ENCODE measurements at regions not wholly inside any gene's neighbourhood (a gene's known extent, or its start where the extent isn't known, plus 50 kb on each side); places are given as distances from the start of the nearest gene placed in this dataset.
"Not testable (repeated sequence)": the region's sequence is repeated elsewhere in the genome, so short reads cannot be mapped to it uniquely, and the experiment has no call there.

DNA sequence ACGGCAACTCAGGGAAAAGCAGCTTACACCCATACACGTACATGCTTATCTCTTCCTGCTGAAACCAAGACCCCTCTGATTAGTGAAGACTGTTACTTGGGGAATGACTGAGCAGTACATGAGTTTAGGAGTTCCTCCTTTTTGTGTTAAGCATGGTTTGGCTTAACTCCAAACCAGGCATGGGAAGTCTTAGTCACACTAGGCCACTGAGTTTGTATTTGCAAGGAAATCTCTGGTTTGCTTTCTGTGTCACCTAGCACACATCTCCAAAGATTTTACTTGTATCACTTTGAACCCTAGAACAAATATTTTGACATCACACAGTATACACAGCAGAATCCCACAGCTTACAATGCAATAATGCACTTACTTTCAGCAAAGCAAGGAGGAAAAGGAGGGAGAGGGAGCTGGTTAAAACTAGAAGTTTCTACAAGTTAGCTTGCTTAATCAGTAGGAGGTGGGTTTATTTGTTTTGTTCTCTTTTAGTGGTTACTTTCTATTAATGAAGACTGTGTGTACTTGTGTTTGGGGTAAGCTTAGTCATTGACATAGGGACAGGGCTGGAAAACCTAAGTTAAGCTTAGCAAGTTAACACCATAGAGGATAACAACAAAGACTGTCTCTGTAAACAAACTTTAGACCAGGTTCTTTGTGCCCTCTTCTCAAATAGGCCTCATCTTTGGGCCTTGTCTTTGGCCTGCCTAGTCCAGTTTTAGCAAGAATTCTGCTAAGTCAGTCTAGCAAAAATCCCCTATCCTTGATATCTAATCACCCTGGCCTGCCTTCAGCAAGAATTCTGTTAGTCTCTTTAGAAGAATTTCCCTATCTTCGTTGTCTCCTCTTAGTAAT, 219.4 kb downstream of the MREG start:
- peak; percentile 41 for DNase-seq

- no peak for DNase-seq
Measured at GRCh38 chr2:215791481-215791937, 221.8 kb downstream of the MREG start.

DNA sequence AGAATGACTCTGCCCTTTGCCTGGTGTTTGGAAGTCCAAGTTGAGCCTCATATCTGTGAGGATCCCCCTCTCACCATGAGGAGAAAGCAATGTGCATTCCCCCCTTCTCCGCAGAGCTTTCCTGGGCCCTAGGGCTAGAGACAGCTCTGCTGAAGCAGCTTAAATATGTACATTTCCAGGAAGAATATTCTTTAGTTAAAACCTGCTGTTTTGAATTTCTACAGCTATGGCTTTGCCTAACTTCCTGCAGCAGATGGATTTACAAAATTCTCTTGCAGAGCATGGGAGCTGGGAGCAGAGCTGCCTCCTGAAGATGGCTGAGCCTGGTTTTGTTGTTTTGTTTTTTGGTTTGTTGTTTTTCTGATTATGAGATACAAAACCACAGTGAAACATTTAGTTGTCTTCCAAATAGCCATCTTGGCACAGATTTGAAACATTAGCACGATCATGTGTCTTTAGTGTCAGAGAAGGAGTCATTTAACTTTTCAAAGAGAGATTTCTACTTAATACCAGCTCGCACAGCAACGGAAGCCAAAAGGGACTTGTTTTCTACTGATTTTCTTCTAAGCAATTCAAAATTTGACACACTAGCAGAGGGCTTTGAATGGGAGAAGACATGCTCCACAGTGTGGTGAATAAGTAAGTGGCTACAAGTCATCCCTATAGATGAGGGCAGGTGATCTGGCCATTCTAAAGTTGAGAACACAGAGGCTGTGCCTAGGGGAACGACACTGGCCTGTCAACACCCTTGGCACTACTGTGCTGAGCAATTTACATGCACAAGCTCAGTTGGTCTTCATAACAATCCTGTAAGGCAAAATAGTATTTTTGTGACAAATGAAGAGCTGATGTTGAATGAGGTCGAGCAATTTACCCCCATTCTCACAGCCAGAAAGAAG, 222.6 kb downstream of the MREG start:
- no peak for DNase-seq

GRCh38 chr2:215787565-215788178, 225.7 kb downstream of the MREG start:
- DNase-seq = no peak

- no peak for DNase-seq
Measured at GRCh38 chr2:215787025-215787424, 226.3 kb downstream of the MREG start.

DNA sequence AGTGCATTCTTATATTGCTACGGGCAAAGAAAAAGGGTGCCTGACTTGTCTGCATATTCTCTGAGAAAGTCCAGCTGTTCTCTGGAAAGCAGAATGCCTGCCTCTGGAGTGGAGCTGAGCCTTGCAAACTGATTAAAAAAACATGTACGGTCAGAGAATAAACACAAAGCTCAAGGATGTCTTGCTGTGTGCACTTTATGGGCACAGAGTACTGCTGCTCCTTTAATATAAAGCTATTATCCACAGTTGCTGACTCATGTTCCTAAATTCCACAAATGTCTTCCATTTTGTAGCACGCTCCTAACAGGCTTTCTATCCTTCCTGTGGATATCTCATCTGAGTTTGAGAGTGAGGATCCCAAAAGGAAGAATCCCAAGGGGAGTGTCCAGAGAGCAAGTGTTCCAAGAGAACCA, 229.0 kb downstream of the MREG start:
- DNase-seq = no peak

DNA sequence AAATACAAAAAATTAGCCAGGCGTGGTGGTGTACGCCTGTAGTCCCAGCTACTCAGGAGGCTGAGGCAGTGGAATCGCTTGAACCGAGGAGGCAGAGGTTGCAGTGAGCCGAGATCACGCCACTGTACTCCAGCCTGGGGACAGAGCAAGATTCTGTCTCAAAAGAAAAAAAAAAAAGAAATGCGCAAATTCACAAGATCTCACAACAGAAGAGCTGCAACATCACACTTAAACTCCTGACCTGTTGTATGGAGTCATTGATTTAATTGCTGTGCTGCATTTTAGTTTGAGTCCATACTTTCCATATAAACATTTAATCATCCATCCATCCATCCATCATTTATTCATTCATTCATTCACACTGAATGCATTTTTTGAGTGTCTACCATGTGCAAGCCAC, 229.7 kb downstream of the MREG start:
- DNase-seq = not testable (repeated sequence)

- no peak for DNase-seq
Measured at GRCh38 chr2:215782965-215783364, 230.4 kb downstream of the MREG start.

DNA sequence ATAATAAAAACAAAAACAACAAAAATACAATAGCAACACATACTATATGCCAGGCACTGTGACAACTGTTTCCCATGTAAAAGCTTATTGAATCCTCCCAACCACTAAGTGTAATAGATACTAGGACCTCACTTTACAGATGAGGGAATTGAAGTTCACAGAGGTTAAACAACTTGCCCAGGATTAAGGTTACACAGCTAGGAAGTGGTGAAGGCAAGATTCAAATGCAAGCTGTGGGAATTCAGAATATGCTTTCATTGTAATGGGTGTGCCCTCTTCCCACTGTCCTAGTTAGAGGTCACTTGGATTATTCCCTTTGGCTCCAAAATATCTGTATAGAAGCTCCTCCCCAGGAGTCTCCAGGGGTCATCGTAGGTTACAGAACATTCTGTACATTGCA, 231.1 kb downstream of the MREG start:
- no peak for DNase-seq

GRCh38 chr2:215780907-215781685, 232.3 kb downstream of the MREG start:
- DNase-seq = no peak

GRCh38 chr2:215780313-215780712, 233.0 kb downstream of the MREG start:
- no peak for DNase-seq

GRCh38 chr2:215779912-215780311, 233.4 kb downstream of the MREG start:
- DNase-seq = no peak

DNA sequence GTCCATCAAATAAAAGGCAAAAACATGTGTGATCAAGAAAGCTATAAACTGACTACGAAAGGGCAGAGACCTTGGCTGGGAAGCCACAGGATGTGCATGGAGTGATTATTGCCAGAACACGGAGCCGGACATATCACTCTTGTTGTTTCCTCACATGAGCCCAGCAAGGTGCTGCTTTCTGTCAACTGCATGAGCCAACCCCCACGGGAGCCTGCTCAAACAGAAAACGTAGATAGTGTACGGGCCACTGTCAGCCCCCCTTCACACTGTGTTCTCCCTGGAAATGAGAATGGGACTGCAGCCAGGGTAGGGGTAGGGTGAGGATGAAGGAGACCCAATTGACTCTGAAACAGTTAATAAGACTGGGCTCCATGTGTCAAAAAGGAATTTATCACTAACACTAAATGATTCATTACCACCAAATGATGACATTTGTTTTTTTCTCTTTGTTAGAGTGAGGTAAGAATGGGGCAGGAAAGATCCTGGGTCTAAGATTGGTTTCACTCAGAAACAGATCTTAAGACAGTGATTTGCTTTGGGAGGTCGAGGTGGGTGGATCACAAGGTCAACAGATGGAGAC, 235.8 kb downstream of the MREG start:
- DNase-seq = no peak

- DNase-seq = no peak
Measured at GRCh38 chr2:215775106-215775505, 238.2 kb downstream of the MREG start.

DNA sequence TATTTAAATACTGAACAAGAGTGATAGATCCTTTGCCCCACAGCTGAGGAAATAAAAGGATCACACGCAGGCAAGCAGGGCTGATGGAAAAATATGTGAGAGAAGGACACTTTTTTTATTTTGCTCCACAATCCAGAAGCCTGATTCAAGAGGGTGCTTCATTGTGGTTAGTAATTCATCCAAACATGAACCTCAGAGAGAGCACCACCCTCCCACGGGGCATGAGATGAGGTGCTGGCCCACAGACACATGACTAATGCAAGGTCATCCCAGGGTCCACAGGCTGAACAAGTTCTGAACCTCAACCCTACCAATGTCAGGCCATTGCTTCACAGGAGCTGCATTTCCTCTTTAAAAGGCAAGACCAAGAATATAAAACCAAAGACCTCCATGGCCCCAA, 239.6 kb downstream of the MREG start:
- DNase-seq = peak; percentile 32

GRCh38 chr2:215772634-215773563, 240.5 kb downstream of the MREG start:
- no peak for DNase-seq

GRCh38 chr2:215772003-215772402, 241.3 kb downstream of the MREG start:
- DNase-seq = no peak

DNA sequence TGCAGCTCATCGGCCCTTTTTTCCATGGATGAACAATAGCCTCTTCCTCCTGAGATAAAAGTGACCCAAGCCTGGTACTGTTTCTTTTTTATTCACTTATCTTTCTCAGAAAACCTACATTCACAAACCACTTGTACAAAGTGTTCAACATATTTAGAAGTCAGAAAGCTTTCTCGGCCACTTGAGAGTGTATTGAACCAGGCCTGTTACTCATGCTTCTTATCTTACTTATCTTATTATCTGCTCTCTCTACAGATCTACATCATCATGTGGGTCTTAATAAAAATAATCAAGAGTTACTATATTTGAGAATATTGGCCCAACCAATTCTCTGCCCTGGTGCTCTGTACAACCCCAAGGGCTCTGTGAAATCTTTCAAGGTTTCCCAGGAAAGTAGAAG, 242.1 kb downstream of the MREG start:
- no peak for DNase-seq

DNA sequence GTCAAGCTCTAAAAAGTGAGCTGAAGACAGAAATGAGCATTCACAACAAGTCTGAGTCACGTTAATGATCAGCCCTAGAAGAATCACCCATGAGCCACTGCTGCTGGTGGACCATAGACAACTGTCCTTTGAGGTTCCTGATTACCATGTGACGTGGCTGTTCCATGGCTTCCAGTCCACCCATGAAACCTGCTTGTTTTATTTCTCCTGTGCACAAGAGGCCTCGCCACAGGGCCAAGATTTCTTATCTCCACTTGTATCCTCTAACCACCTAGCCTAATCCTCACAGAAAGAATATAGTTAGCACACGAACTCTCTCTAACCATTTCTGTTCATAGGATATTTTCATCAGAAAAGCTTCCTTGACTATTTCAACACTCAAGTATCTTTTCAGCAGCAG, 242.7 kb downstream of the MREG start:
- no peak for DNase-seq

GRCh38 chr2:215769246-215769645, 244.1 kb downstream of the MREG start:
- DNase-seq = no peak

- DNase-seq = no peak
Measured at GRCh38 chr2:215767625-215768024, 245.7 kb downstream of the MREG start.

Data from stimulated activated CD4-positive, alpha-beta T cell treated with anti-CD3 and anti-CD28 coated beads, Interleukin-1b, Interleukin-23, amount 100 ng/mL, for 48 hours (primary cell).